Kidney epithelial cell (primary cell): ENCODE measurements at regions not wholly inside any gene's neighbourhood (a gene's known extent, or its start where the extent isn't known, plus 50 kb on each side); places are given as distances from the start of the nearest gene placed in this dataset.

ENCODE experiments used
- DNase-seq: peaks from one replicate; pipeline ENCODE4 v3.0.0-alpha.2; 2010; ENCODE audit warnings: low read depth
- H3K27me3 ChIP-seq: 2 replicates; pipeline ENCODE4 v1.6.0; 2011; ENCODE audit warnings: low read length; ENCODE audit not compliant: control insufficient read depth, insufficient read depth
- H3K36me3 ChIP-seq: 2 replicates; pipeline ENCODE4 v1.5.1; 2011; ENCODE audit warnings: low read length; ENCODE audit not compliant: control insufficient read depth, insufficient read depth
- H3K4me3 ChIP-seq: 2 replicates; pipeline ENCODE4 v1.5.1; 2011; ENCODE audit warnings: low read depth, mild to moderate bottlenecking, control low read depth, low read length
- CTCF ChIP-seq: IDR thresholded peaks from 2 replicates; pipeline ENCODE4 v1.5.1; 2011; ENCODE audit warnings: mild to moderate bottlenecking, moderate library complexity, low read length, control low read depth, inconsistent platforms; ENCODE audit not compliant: insufficient read depth, poor library complexity, severe bottlenecking

DNA sequence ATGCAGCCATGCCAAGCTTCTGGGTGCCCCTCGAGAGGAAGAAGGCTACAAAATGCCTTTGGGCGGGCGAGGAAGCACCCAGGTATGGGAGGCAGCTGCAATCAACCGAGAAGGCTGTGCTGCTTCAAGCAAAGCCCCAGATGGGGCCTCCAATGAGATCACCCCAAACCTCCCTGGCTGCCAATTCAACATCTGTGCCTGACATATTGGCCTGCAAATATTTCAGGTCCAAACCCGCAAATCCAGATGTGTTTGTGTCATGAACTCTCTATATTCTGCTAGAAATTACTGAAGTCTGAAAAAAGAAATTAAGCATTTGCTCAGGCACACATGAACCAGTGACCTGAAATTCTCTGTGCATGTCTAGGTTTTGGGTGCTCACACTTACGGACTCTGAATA lies 78.8 kb upstream of the RCN1 start:
- no peak overlapping the region for H3K4me3 ChIP-seq
- peaks cover 6% of the 10 kb centered on the region for H3K27me3 ChIP-seq
- H3K36me3 ChIP-seq: no peaks in the 10 kb centered on the region
- no peak for DNase-seq
- no peak for TF ChIP-seq CTCF

- no peak for TF ChIP-seq CTCF
- Histone ChIP-seq H3K4me3 (no peak overlapping the region), H3K27me3 (peaks cover 6% of the 10 kb centered on the region), H3K36me3 (no peaks in the 10 kb centered on the region)
- DNase-seq: no peak
These were observed 81.9 kb upstream of the RCN1 start for GRCh38 chr11:32008880-32009551.

DNA sequence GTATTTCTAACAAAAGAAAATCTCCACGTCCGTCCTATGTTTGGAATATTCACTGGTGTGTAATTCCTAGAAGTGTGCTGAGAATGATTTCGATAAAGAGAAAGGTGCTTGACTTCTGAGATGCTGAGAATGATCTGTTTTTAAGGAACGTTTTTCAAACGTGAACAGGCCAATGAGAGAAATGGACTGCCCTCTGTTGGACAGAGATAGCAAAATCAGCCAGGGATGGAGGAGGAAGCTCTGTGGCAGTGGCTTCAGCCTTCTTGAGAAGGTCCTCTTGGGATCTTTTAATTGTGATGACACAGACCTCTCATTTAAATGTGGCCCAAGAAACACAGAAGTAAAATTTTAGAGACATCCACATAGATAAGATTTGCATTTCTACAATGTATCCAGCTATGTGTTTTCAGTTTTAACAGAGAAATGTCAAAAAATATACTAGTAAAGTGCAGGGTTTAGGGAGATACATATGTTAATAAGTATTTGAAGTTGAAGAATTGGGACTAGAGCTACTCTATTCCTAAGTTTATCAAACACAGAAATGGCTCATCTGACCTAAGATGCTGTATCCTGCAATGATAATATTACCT lies 84.0 kb upstream of the RCN1 start:
- H3K36me3 ChIP-seq: no peaks in the 10 kb centered on the region
- no peak overlapping the region for H3K4me3 ChIP-seq
- peak; percentile 69 for TF ChIP-seq CTCF
- no peak for DNase-seq
- H3K27me3 ChIP-seq: peaks cover 6% of the 10 kb centered on the region

- DNase-seq: peak; percentile 12
- Histone ChIP-seq H3K4me3 (no peak overlapping the region), H3K36me3 (no peaks in the 10 kb centered on the region), H3K27me3 (peaks cover 6% of the 10 kb centered on the region)
- TF ChIP-seq CTCF: no peak
These were observed 85.0 kb upstream of the RCN1 start for GRCh38 chr11:32005786-32006416.

- Histone ChIP-seq H3K36me3 (no peaks in the 10 kb centered on the region), H3K27me3 (no peaks in the 10 kb centered on the region), H3K4me3 (no peak overlapping the region)
- DNase-seq: no peak
- no peak for TF ChIP-seq CTCF
These were observed 87.5 kb upstream of the RCN1 start for GRCh38 chr11:32003335-32003734.
